Neural cell (in vitro differentiated cells): ENCODE measurements at regions not wholly inside any gene's neighbourhood (a gene's known extent, or its start where the extent isn't known, plus 50 kb on each side); places are given as distances from the start of the nearest gene placed in this dataset.

Experiments used
- H2AFZ ChIP-seq: fragments of 200-600, 300-800 bp; sonication (generic), shearing (Covaris generic); 2 replicates; pipeline ENCODE4 v1.6.0; 2014; ENCODE audit warnings: low read depth, mild to moderate bottlenecking, antibody characterized with exemption, low read length, moderate library complexity
- H3F3A ChIP-seq: fragments of 200-600 bp; shearing (Covaris generic); 2 replicates; pipeline ENCODE4 v1.6.1; 2016; ENCODE audit warnings: mild to moderate bottlenecking, moderate library complexity, mixed read lengths, antibody characterized with exemption, low read length; ENCODE audit not compliant: insufficient read depth, poor library complexity, severe bottlenecking
- H3K27ac ChIP-seq: fragments of 200-600, 300-800 bp; sonication (generic), shearing (Covaris generic); 2 replicates; pipeline ENCODE4 v1.5.1; 2014; ENCODE audit warnings: mild to moderate bottlenecking, low read length, moderate library complexity
- H3K27me3 ChIP-seq: fragments of 300-800, 200-600 bp; sonication (generic), shearing (Covaris generic); 2 replicates; pipeline ENCODE4 v1.6.0; 2014; ENCODE audit warnings: mild to moderate bottlenecking, low read depth, low read length, moderate library complexity; ENCODE audit not compliant: insufficient read depth
- H3K36me3 ChIP-seq: fragments of 300-800, 200-600 bp; sonication (generic), shearing (Covaris generic); 2 replicates; pipeline ENCODE4 v1.5.1; 2014; ENCODE audit warnings: mild to moderate bottlenecking, antibody characterized with exemption, low read length, moderate library complexity; ENCODE audit not compliant: insufficient read depth
- H3K4me2 ChIP-seq: fragments of 300-800, 200-600 bp; sonication (generic), shearing (Covaris generic); 2 replicates; pipeline ENCODE4 v1.6.0; 2014; ENCODE audit warnings: mild to moderate bottlenecking, low read length
- H3K4me3 ChIP-seq: fragments of 300-800, 200-600 bp; sonication (generic), shearing (Covaris generic); 2 replicates; pipeline ENCODE4 v1.5.1; 2014; ENCODE audit warnings: mild to moderate bottlenecking, low read length, moderate library complexity
- H3K79me2 ChIP-seq: fragments of 200-600 bp; shearing (Covaris generic); replicated peaks from 2 replicates; pipeline ENCODE4 v1.6.0; 2014; ENCODE audit warnings: mild to moderate bottlenecking, low read length, moderate library complexity; ENCODE audit not compliant: insufficient read depth
- H3K9ac ChIP-seq: fragments of 300-800, 200-600 bp; sonication (generic), shearing (Covaris generic); 2 replicates; pipeline ENCODE4 v1.6.1; 2016; ENCODE audit warnings: mild to moderate bottlenecking, low read length, mixed read lengths
- H3K9me2 ChIP-seq: fragments of 200-600 bp; shearing (Covaris generic); 2 replicates; pipeline ENCODE4 v1.6.1; 2016; ENCODE audit warnings: mild to moderate bottlenecking, low read length, mixed read lengths; ENCODE audit not compliant: insufficient read depth
- H3K9me3 ChIP-seq: fragments of 200-600, 300-800 bp; sonication (generic), shearing (Covaris generic); 2 replicates; pipeline ENCODE4 v1.6.1; 2016; ENCODE audit warnings: mild to moderate bottlenecking, mixed run types, low read length, moderate library complexity, mixed read lengths
- H4K20me1 ChIP-seq: fragments of 200-600 bp; shearing (Covaris generic); 2 replicates; pipeline ENCODE4 v1.6.1; 2016; ENCODE audit warnings: mild to moderate bottlenecking, mixed run types; ENCODE audit not compliant: insufficient read depth
- EP300 ChIP-seq: fragments of 450-650 bp; conservative IDR thresholded peaks from 2 replicates; pipeline ENCODE4 v1.6.1; 2014; ENCODE audit warnings: antibody characterized with exemption, mild to moderate bottlenecking, moderate library complexity; ENCODE audit not compliant: poor library complexity, severe bottlenecking
- EZH2 ChIP-seq: fragments of 200-600, 300-800 bp; shearing (Covaris generic), sonication (generic); IDR thresholded peaks from 2 replicates; pipeline ENCODE4 v1.6.1; 2014; ENCODE audit warnings: antibody characterized with exemption, low read length, borderline replicate concordance, mild to moderate bottlenecking; ENCODE audit not compliant: insufficient read depth, poor library complexity, severe bottlenecking
- MXI1 ChIP-seq: fragments of 450-650 bp; conservative IDR thresholded peaks from 2 replicates; pipeline ENCODE4 v1.6.1; 2014; ENCODE audit warnings: antibody characterized with exemption, mild to moderate bottlenecking; ENCODE audit not compliant: poor library complexity, severe bottlenecking
- POLR2AphosphoS5 ChIP-seq: IDR thresholded peaks from 2 replicates; pipeline ENCODE4 v1.6.1; 2012
- RAD21 ChIP-seq: fragments of 450-650 bp; conservative IDR thresholded peaks from 2 replicates; pipeline ENCODE4 v1.6.1; 2014; ENCODE audit warnings: antibody characterized with exemption, mild to moderate bottlenecking, moderate library complexity
- SMC3 ChIP-seq: fragments of 450-650 bp; conservative IDR thresholded peaks from 2 replicates; pipeline ENCODE4 v1.6.1; 2014; ENCODE audit warnings: antibody characterized with exemption, mild to moderate bottlenecking, moderate library complexity; ENCODE audit not compliant: poor library complexity
- TAF1 ChIP-seq: IDR thresholded peaks from 2 replicates; pipeline ENCODE4 v1.6.1; 2012; ENCODE audit warnings: low read depth
- TF ChIP-seq, protein P1 (sequence below): fragments of 450-650 bp; IDR thresholded peaks from 2 replicates; pipeline ENCODE4 v1.5.1; 2014; ENCODE audit warnings: antibody characterized with exemption, mild to moderate bottlenecking, moderate library complexity; ENCODE audit not compliant: poor library complexity, severe bottlenecking
- TF ChIP-seq, protein P2 (sequence below): IDR thresholded peaks from 2 replicates; pipeline ENCODE4 v1.6.1; 2012; ENCODE audit warnings: borderline replicate concordance

DNA sequence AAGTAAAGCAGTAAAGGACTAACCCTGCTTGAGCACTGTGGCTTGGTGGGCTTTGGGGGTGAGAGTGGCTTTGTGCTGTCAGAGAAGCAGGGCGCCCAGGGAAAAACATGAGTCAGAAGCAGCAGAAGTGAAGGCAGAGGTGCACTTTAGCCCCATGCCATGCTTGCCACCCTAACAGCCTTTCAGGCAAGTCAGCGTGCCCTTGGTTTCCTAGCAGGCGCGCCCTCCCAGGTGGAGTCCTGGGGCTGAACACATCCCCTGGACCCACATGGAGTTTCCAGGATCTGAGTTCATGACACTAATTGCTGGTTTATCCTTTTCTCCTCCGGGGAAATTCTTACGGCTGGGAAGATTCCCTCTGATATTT, 106.6 kb downstream of the TLR5 start:
- Histone ChIP-seq H3K79me2 (no peaks in the 10 kb centered on the region), H4K20me1 (no peaks in the 10 kb centered on the region), H2AFZ (no peak overlapping the region), H3K27ac (no peak overlapping the region), H3K9me2 (no peaks in the 10 kb centered on the region), H3K36me3 (no peaks in the 10 kb centered on the region), H3F3A (no peaks in the 10 kb centered on the region), H3K27me3 (no peaks in the 10 kb centered on the region), H3K9ac (no peak overlapping the region), H3K9me3 (no peaks in the 10 kb centered on the region), H3K4me2 (no peak overlapping the region), H3K4me3 (no peak overlapping the region)
- TF ChIP-seq EP300 = no peak
- no peak for TF ChIP-seq TAF1

DNA sequence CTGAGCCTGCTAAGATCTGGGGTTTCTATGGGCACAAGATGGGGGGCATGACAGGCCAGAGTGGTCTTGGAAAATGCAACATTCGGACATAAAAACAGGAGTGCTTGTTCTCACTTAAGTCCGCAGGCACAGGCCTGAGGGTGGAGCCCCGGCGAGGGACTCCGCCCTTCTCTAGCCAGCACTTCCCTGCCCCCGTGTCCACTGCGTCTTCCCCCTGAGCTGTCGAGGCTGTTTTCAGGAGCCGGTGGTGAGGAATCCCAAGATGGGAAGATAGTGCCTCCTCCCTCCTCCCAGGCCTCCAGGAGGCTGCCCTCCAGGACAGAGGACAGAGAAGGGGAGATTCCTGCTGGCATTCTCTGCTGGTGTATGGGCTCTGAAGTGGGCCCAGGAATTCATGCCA, 105.2 kb downstream of the TLR5 start:
- Histone ChIP-seq H3K27ac (no peak overlapping the region), H2AFZ (no peak overlapping the region), H3K27me3 (no peaks in the 10 kb centered on the region), H3K9me3 (no peaks in the 10 kb centered on the region), H3K9me2 (no peaks in the 10 kb centered on the region), H4K20me1 (no peaks in the 10 kb centered on the region), H3K36me3 (no peaks in the 10 kb centered on the region), H3K4me3 (no peak overlapping the region), H3F3A (no peaks in the 10 kb centered on the region), H3K4me2 (no peak overlapping the region), H3K79me2 (no peaks in the 10 kb centered on the region), H3K9ac (no peak overlapping the region)
- TF ChIP-seq, protein P1, sequence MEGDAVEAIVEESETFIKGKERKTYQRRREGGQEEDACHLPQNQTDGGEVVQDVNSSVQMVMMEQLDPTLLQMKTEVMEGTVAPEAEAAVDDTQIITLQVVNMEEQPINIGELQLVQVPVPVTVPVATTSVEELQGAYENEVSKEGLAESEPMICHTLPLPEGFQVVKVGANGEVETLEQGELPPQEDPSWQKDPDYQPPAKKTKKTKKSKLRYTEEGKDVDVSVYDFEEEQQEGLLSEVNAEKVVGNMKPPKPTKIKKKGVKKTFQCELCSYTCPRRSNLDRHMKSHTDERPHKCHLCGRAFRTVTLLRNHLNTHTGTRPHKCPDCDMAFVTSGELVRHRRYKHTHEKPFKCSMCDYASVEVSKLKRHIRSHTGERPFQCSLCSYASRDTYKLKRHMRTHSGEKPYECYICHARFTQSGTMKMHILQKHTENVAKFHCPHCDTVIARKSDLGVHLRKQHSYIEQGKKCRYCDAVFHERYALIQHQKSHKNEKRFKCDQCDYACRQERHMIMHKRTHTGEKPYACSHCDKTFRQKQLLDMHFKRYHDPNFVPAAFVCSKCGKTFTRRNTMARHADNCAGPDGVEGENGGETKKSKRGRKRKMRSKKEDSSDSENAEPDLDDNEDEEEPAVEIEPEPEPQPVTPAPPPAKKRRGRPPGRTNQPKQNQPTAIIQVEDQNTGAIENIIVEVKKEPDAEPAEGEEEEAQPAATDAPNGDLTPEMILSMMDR = no peak
- TF ChIP-seq POLR2AphosphoS5 = no peak

DNA sequence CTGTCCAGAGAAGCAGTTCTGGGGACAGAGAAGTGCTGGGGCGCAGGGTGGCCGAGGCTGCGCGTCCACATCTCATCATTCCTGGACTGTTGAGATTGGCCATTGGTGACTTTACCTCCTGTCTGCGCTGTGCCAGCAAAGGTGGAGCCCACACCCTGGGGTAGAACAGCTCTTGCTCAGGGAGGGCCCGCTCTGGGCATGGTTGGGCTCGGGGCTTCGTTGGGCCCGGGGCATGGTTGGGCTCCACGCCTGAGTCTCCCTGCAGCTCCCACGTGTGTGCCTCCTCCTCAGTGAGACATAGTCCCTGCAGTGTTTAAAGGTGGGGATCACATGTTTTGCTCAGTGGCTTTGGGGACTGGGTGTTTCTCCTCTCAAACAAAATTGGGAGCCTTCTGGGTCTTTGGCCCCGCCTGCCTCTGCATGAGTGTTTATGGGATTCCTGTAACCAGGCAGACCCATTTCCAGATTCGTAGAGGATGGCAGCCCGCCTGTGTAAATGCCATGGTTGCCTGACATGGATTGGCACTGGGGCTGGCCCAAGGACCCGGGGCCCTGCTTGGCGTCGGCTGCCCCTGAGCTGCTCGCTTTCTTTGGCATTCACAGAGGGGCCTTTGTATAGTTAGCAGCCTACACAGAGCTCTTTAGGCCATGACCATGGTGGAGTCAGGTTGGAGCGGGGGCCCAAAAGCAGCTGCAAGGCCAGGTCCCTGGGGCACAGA, 104.6 kb downstream of the TLR5 start:
- Histone ChIP-seq H3K36me3 (no peaks in the 10 kb centered on the region), H3K27me3 (no peaks in the 10 kb centered on the region), H4K20me1 (no peaks in the 10 kb centered on the region), H3K9me3 (no peaks in the 10 kb centered on the region), H3K79me2 (no peaks in the 10 kb centered on the region), H2AFZ (no peak overlapping the region), H3K4me3 (no peak overlapping the region), H3K27ac (no peak overlapping the region), H3K9ac (no peak overlapping the region), H3K4me2 (no peak overlapping the region), H3K9me2 (no peaks in the 10 kb centered on the region), H3F3A (no peaks in the 10 kb centered on the region)
- TF ChIP-seq RAD21 (no peak), POLR2AphosphoS5 (no peak), TAF1 (no peak), EP300 (no peak), SMC3 (no peak), EZH2 (no peak), MXI1 (no peak)
- TF ChIP-seq, protein P1 = no peak
- TF ChIP-seq, protein P2, sequence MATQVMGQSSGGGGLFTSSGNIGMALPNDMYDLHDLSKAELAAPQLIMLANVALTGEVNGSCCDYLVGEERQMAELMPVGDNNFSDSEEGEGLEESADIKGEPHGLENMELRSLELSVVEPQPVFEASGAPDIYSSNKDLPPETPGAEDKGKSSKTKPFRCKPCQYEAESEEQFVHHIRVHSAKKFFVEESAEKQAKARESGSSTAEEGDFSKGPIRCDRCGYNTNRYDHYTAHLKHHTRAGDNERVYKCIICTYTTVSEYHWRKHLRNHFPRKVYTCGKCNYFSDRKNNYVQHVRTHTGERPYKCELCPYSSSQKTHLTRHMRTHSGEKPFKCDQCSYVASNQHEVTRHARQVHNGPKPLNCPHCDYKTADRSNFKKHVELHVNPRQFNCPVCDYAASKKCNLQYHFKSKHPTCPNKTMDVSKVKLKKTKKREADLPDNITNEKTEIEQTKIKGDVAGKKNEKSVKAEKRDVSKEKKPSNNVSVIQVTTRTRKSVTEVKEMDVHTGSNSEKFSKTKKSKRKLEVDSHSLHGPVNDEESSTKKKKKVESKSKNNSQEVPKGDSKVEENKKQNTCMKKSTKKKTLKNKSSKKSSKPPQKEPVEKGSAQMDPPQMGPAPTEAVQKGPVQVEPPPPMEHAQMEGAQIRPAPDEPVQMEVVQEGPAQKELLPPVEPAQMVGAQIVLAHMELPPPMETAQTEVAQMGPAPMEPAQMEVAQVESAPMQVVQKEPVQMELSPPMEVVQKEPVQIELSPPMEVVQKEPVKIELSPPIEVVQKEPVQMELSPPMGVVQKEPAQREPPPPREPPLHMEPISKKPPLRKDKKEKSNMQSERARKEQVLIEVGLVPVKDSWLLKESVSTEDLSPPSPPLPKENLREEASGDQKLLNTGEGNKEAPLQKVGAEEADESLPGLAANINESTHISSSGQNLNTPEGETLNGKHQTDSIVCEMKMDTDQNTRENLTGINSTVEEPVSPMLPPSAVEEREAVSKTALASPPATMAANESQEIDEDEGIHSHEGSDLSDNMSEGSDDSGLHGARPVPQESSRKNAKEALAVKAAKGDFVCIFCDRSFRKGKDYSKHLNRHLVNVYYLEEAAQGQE = no peak
